ENCODE measurements at regions not wholly inside any gene's neighbourhood (a gene's known extent, or its start where the extent isn't known, plus 50 kb on each side); places are given as distances from the start of the nearest gene placed in this dataset.
"Not testable (repeated sequence)": the region's sequence is repeated elsewhere in the genome, so short reads cannot be mapped to it uniquely, and the experiment has no call there.

DNA sequence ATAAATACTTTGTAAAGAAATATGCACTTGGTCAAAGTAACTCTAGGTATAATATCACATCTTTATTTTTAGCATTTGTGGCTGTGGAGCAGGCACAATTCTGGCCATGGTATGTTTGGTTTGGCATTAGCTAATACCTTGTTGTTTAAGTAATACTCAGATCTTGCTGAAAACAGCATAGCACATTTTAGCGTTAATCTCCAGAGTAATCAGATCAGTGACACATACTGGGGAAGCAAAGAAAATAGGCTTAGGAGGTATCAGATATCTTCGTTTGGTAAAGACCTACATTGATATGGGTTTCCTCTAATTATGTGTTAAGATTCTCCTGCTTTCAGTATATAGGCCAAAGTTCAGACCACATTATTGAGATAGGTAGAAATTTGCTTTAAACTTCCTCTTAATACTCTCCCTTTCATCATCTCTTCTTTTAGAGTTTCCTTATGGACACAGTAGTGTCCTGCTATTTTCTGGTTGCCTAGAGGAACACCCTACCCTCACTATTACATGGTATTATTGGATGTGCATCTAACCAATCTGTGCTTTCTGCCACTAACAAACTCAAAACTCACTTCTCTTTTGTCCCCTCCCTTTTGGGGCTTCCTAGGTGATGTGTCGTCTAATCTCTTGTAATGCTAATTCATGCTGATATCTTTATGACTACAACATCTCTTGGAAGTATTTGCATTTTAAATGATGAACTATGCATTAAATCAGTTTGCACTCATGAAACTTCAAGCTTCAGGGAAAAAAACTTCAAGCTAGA, 437.3 kb upstream of the ADAMTSL1 start:
- DNase-seq: no peak

DNA sequence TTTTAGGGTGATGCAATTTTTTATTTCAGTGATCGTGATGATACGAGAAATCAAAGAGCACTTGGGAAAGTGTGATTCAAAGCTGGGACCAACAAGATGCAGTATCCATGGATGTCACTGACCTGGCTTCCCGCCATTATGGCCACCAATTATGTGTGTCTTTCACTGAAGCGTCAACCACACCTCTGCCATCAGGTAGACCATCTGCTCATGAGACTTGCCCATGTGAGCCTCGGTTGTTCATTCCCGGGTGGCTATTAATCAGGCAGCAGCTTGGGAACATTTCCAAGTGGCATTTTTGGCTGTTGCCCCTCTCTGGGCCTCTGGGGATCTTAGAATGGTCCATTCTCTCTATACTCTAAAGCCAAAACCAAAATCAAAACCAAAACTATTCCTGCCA, 436.0 kb upstream of the ADAMTSL1 start:
- no peak for DNase-seq

DNA sequence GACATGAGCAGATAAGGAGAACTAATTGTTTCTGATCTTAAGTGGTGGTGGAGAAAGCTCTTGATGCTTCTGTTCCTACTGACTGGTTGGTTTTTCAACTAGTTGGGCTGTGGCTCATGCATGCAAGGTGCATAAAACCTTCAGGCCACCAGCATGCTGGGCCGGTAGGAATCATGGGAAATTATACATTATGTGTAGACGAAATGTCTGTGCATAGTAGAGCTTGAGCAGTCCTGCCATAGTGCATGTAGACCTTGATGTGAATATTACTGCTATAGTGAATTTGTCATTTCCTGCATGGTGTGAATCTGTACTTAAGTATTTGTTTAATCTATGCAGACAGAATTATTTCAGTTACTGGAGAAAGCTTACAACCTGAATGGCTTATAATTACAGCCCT, 433.6 kb upstream of the ADAMTSL1 start:
- no peak for DNase-seq

DNA sequence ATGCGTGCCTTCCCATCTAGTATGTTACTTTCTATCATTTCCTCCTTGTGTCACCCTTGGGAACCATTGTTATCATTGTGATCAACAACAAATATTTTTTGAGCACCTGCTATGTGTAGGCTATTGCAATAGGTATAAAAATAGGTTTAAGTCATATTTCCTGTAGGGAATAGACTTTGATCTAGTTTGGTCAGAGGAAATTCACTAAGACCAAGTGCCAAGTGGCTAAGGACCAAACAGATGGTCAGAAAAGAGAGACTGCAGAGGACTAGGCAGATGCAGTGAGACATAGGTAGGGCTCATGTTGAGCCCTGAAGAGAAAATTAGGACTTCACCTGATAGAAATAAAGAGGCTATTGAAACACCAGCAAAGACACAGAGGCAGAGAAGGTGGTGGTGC, 430.0 kb upstream of the ADAMTSL1 start:
- DNase-seq: no peak

DNA sequence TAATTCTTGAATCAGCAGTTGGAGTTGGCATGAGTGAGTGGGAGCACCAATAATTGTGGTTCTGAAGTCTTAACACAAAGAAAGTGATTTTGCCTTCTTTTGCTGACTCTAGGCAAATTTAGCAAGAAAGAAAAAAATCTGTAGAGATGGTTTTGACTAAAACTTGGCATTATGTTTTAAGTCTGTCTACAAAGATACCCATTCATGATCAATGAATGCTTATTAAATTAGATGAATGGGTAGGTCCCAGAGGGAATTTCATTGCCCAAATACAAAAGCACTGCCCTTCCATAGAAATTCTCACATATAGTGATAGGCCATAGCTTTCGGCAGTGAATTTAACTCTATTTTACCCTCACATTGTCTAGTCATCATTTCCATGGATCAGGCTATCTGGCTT, 428.6 kb upstream of the ADAMTSL1 start:
- no peak for DNase-seq

DNA sequence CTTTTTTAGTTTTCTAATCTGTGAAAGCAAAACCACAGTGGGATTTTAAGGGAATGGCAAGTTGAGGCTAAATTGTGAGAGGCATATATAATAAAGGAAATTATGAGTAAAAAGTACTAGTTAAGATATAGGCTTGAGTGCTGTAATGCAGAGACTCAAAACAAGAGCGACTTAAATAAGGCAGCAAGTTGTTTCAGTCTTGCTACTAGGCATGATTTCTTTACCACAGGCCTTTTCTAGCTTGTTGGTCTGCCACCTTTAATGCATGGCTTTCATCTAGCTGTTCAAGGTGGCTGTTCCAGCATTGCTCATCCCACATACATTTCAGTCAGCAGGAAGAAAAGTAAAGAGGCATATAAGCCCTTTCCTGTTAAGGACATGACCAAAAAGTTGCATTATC, 427.9 kb upstream of the ADAMTSL1 start:
- no peak for DNase-seq

DNA sequence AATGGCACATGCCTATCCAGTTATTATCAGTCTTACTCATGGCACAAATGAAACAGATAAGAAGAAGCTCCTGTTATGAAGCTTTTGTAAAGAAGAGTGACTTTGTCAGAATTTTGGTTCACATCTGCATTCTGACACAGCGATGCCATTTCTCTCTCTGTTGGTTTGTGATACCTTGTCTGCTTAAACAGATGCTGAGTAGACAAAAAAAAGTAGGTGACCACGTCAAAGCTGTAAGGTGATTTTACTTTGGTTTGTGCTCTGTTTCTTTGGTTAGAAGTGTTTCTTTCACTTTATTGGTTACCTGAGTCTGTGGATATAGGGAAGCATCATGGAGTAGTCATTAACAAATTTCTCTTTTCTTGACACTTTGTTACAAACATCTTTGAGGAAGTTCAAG, 422.3 kb upstream of the ADAMTSL1 start:
- no peak for DNase-seq

DNA sequence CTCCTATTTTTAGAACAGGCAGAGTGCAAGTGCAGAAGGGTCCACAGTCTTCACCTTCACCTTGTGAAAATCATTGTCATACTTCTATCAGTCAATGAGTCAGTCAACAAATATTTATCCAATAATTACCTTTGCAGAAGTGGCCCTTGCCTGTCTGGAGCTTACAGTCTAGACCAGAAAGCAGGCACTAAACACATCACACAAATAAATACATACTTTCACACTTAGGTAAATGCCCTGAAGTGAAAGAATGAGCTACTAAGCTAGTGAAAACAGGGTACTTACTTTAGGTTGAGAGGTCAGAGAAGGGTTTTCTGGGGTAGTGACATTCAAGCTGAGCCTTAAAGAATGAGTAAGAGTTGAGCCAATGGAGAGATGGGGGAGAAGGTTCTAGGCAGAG, 421.9 kb upstream of the ADAMTSL1 start:
- DNase-seq: no peak

DNA sequence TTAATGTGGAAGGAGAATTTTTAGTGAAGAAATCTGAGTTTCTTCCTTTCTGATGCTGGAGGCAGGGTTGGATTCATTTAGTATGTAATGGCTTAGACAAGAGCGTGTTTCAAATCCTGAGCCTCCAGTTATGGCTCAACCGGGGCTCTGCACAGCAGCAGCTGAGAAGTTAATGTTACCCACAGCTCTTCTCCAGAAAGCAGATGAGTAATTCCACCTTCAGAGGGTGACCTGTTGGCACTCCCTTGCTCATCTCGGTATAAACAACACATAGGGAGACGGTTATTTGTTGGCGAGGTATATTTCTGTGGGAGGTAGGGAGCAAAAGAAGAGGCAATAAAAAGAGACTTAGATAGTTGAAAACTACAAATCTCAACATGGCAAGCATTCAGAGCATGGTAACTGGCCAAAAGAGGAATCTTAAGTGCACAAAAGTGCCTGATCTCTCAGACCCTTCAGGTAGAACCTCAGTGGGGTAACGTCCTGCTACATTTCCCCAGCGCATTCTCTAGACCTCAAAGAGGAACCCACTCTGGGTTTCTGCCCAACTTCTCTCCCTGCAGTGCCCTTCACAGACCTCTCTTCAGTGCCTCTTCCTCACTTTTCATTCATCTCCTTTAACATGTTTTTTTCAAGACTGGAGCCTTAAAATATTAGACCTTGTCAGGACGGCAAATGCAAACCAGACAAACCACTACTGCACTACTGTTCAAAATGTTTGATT, 417.5 kb upstream of the ADAMTSL1 start:
- DNase-seq: no peak

DNA sequence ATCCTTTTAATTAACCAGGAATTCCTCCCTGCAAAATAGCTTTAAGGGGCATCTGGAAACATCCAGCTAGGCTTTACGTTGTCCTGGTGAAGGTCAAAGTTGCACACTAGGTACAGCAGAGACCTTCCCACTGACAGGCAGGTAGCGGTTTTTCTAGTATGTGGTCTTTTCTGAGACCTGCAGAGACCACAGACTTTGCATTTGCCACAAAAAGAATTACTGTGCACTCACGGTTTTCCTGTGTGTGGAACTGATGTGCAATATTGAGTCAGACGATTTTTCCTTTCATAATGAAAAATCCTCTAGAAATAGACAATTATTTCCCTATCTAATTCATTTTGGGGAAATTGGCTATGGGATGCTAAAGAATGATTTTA, 417.0 kb upstream of the ADAMTSL1 start:
- no peak for DNase-seq

DNA sequence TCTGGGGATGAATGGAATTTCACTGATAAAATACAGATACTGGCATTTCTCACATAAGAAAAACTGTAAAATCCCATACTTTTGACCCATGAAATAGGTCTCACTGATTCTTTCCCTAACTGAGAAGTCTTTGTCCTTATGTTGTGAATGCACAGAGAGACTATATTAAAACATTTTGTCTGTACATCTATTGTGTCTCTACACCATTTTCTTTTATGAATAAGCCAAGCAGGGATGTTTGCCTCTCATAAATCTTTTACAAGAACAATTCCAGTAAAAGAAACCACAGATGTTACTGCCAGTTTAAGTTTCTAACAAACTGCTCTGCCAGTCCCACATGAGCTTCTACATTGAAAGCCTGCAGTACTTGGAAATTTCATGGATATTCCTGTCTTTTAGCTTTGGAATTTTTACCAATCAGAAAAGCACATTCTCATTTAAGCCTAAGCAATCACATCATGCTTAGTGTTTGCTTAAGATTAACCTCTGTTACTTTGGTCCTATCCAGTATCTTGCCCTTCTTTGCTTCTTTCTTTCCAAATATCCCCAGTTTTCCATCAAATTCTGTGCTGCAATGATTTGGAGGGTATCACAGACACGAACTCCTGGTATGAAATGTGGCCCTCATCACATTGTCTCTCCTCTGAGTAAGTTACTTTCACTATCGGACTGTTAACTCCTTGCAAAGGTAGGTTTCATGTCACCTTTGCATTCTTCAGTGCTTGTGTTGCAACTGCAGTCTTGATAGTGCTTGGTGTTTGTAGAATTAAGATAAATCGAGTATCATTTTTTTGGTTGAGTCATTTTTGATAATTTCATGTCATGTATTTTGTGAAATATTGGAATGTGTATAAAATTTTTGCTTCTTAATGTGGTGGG, 415.1 kb upstream of the ADAMTSL1 start:
- DNase-seq: no peak

DNA sequence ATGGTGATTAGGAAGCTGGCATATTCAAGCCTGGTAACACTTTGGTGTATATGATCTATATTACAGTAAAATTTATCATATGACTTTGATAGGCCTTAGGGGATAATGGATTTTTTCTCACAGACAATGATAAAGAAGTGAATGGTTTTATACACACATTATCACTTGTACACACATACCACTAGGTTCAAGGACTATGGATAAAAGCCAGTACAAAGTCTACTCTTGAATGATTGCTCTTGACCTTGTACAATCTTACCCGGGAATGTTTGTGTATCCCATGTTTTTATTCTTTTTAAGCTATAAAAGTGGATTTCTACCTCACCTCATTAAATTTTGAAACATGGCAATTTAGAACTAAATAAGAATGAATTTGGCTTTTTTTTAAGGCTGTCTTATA, 414.5 kb upstream of the ADAMTSL1 start:
- DNase-seq: no peak

DNA sequence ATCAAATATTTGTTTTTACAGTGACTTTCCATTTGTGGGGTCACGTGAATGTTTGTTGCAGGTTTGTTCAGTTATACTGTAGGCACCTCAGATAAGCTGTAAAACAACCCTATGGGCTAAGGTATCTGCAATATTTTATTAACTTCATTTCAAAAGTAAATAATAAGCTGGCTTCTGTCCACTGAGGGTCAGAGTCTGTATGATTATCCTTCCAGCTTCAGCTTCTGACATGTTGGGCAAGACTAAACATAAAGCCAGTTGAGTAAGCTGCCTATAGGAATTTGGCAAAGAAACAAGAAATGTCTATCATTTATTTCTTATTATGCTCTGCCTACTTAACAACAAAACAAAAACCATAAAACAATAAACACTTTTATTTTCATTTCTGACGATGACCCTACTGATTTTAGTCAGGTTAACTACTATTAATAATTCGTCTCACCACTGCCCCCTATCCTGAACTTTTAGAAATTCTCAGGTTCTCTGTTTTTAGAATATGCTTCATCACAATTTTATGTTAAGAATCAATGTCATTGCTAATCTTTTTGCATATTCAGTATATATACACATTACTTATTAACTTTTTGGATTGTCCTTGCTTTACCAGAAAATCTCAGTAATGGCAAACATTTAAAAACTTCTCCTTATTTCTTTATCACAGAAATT, 413.6 kb upstream of the ADAMTSL1 start:
- no peak for DNase-seq

DNA sequence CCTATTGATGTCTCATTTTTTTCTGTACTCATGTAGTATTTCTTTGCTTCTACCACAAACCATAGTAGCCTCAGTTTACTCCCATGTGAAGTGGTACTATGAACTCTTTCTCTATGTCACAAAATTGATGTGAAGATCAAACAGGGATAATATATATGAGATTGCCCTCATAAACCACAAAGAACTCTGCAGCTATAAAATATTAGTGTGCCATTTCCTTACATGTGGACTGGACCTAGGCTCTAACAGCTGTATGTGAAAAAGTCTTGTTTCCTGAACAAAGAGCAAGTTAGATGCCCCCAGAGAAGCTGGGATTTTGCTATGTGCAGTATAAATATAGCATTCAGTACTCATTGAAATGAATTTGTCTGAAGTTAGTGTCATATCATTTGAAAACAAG, 412.6 kb upstream of the ADAMTSL1 start:
- DNase-seq: no peak

DNA sequence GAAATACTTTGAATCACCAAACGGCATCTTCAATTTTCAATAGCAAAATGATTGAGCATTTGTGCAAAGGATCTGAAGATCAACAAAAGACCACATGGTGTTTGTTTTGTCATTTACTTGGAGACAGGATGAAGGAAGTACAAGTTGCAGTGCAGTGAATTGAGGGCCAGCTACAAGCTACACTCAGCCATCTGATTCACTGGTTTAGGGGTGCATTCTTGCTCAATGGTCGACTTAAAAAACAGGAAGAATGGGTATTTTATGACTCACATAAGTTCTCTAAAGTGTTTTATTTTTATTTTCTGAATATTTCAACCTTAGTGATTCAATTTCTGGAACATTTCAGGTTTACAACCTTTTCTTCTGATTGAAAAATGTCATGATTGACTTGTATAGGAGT, 412.1 kb upstream of the ADAMTSL1 start:
- no peak for DNase-seq

DNA sequence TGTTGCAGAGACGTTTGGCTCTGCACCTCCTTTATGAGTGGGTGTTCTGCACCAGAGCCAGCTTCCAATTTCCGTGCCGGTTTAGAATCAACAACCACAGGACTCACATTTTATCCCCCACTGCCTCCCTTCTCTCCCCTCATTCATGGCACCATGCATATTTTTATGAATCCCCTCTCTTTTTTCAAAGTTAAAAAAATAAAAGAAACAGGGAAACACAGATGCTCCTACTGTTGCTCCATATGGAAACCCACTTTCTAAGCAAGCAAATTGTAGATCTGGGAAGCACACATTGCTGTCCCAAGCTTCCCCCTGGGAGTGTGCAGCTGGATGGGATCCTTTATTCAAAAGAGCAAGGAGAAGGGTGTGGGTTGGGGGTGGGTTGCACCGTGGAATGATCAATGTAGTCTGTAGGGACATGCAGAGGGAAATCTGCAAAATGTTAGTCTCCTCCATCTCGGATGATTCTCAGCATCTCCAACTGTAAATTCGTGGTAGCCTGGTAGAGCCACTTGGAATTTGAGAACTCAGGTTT, 410.0 kb upstream of the ADAMTSL1 start:
- no peak for DNase-seq

DNA sequence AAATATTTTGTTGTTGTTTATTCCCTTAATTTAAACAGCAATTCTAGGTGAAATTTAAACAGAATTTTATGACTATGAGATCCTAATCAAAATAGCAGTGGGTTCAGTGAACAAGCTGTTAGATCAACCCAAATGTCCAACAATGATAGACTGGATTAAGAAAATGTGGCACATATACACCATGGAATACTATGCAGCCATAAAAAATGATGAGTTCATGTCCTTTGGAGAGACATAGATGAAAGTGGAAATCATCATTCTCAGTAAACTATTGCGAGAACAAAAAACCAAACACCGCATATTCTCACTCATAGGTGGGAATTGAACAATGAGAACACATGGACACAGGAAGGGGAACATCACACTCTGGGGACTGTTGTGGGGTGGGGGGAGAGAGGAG, 407.3 kb upstream of the ADAMTSL1 start:
- not testable (repeated sequence) for DNase-seq

DNA sequence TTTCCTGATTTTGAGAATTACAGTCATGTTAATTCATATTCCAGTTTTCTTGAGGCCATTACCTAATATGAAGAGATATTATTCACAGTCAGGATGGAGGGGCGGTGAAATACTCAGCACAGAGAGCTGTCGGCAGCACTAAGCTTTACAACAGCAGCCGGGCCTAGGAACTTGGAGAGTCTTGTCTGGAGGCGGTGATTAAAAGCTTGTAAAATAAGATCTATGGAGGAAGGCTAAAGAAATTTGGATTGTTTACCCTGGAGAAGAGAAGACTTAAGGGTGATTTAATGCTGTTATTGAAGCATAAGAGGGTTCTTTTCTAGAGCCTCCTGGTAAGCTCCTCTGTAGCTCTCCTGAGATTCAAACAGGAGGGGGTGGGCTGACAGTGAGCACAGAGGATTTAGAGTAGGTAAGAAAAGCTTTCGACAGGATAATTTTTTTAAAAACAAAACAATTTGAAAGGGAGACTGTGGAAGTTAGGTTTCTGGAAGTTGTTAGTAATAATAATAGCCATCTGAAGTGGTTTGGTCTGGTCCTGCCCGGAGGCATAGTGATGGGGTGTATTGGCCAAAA, 406.3 kb upstream of the ADAMTSL1 start:
- DNase-seq: no peak

DNA sequence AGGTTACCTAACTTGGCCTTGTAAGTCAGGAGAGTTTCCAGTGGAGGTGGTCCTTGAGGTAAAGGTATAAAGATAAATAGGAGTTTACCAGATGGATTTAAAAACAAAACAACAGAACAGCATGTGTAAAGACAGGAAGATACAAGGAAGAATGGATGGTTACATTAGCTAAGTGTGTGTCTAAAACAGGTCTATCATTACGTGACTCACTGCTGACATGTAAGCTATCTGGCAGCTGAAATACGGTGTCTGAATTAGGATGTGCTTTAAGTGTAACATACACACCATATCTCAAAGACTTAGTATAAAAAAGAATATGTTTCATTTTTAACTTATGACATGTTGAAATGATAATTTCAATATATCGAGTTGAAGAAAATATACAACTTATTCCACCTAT, 405.1 kb upstream of the ADAMTSL1 start:
- no peak for DNase-seq

DNA sequence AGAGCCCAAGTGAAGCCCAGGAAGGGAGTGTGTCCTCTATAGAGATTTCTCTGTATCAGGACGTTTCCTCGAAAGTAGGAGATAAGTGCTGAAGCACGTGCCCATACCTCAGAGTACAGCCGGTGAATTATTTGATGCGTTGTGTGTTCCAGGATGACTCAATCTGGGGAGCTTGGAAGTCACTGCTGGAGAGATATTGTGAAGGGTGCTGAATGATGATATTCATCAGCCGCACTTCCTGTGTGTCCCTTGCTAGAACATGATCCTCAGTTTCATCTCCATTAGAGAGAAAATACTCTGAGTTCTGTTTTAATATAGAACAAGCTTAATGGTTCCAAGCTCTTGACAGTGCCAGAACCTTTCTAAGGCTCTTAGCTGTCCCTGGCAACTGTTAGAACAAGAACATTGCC, 402.3 kb upstream of the ADAMTSL1 start:
- no peak for DNase-seq

DNA sequence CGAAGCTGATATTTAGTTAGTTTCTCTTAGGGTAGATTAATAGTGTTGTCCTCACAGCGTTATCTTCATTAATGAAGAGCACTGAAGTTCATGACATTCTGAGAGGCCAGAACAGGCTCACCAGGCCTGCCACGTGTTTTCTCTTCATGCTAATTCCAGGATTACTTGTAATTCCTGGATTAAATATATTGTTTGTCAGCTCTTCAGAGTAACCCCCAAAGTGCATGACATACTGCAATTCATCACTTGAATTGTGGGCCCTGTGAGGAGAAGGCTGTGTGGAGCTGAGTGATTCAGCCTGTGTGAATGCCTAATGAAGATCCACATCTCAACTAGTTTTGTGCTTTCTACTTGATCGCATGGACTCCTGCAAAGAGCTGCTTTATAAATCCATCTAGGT, 401.0 kb upstream of the ADAMTSL1 start:
- DNase-seq: no peak

DNA sequence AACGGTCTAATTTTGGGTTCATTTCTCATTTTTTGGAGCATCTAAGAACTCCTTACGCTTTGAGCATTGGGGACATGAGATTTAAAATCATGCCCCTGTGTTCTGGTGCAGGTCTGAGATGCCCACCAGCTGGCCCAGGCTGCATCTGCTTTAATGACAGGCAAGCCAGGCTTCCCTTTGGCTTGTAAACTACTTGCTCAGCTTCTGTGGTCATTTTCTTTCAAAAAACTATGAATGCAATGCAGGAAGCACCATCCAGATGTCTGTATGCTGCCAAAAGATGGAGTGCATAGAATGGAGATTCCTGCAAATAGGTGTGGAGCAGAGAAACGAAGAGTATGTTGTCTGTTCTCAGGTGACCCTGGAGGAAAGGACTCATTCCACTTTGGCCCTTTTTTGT, 399.9 kb upstream of the ADAMTSL1 start:
- DNase-seq: no peak

All from skin of body (tissue), 1 donor.